ENCODE measurements at regions not wholly inside any gene's neighbourhood (a gene's known extent, or its start where the extent isn't known, plus 50 kb on each side); places are given as distances from the start of the nearest gene placed in this dataset.
A peak's percentile ranks its signal among the peaks of the same experiment; 100 is the strongest.

GRCh38 chr18:10290638-10291235 is 163.7 kb upstream of the APCDD1 start:
- no peak for DNase-seq

GRCh38 chr18:10291568-10291981 is 162.9 kb upstream of the APCDD1 start:
- no peak for DNase-seq

GRCh38 chr18:10293966-10294365 is 160.5 kb upstream of the APCDD1 start:
- DNase-seq, result no peak

GRCh38 chr18:10295751-10296150 is 158.7 kb upstream of the APCDD1 start:
- no peak for DNase-seq

- DNase-seq, result no peak
Observed at GRCh38 chr18:10296491-10296890, 157.9 kb upstream of the APCDD1 start.

- no peak for DNase-seq
Observed at GRCh38 chr18:10297086-10297485, 157.3 kb upstream of the APCDD1 start.

GRCh38 chr18:10298346-10298745 is 156.1 kb upstream of the APCDD1 start:
- DNase-seq, result no peak

- DNase-seq, result no peak
Observed at GRCh38 chr18:10299643-10300042, 154.8 kb upstream of the APCDD1 start.

GRCh38 chr18:10300739-10301138 is 153.7 kb upstream of the APCDD1 start:
- no peak for DNase-seq

GRCh38 chr18:10301831-10302483 is 152.5 kb upstream of the APCDD1 start:
- DNase-seq, result peak; percentile 89

- DNase-seq, result no peak
Observed at GRCh38 chr18:10303171-10303570, 151.3 kb upstream of the APCDD1 start.

GRCh38 chr18:10304853-10305252 is 149.6 kb upstream of the APCDD1 start:
- peak; percentile 55 for DNase-seq

- no peak for DNase-seq
Observed at GRCh38 chr18:10306779-10307178, 147.7 kb upstream of the APCDD1 start.

GRCh38 chr18:10308154-10308553 is 146.3 kb upstream of the APCDD1 start:
- DNase-seq, result no peak

GRCh38 chr18:10310626-10311025 is 143.8 kb upstream of the APCDD1 start:
- no peak for DNase-seq

- no peak for DNase-seq
Observed at GRCh38 chr18:10312326-10313015, 142.0 kb upstream of the APCDD1 start.

GRCh38 chr18:10313016-10313342 is 141.5 kb upstream of the APCDD1 start:
- no peak for DNase-seq

GRCh38 chr18:10314066-10314465 is 140.4 kb upstream of the APCDD1 start:
- DNase-seq, result no peak

GRCh38 chr18:10315522-10315921 is 138.9 kb upstream of the APCDD1 start:
- no peak for DNase-seq

- DNase-seq, result no peak
Observed at GRCh38 chr18:10316778-10317177, 137.7 kb upstream of the APCDD1 start.

- no peak for DNase-seq
Observed at GRCh38 chr18:10317864-10318690, 136.4 kb upstream of the APCDD1 start.

- no peak for DNase-seq
Observed at GRCh38 chr18:10318691-10318970, 135.8 kb upstream of the APCDD1 start.

- DNase-seq, result no peak
Observed at GRCh38 chr18:10319026-10319425, 135.4 kb upstream of the APCDD1 start.
